Esophagus muscularis mucosa (tissue), 4 donors: ENCODE measurements at regions not wholly inside any gene's neighbourhood (a gene's known extent, or its start where the extent isn't known, plus 50 kb on each side); places are given as distances from the start of the nearest gene placed in this dataset.
A peak's percentile ranks its signal among the peaks of the same experiment; 100 is the strongest.

Experiments used
- DNase-seq: peaks from one replicate; pipeline ENCODE4 v3.0.0-alpha.2; 2017; ENCODE audit errors: extremely low spot score
- H3K27ac ChIP-seq, 4 donors: fragments of 200-600 bp; sonication (generic); replicated peaks in 1 of 4; 1 replicate in 3 of 4; 2 replicates in 1 of 4; pipeline ENCODE4 v1.5.1; 2016 to 2019; ENCODE audit warnings: mild to moderate bottlenecking in 1 of 4
- H3K27me3 ChIP-seq, 4 donors: fragments of 200-600 bp; sonication (generic); one replicate each; pipeline versions ENCODE4 v1.5.1 to v1.6.0; 2016 to 2019
- H3K36me3 ChIP-seq, 4 donors: fragments of 200-600 bp; sonication (generic); one replicate each; pipeline ENCODE4 v1.5.1; 2016 to 2019
- H3K4me1 ChIP-seq, 4 donors: fragments of 200-600 bp; sonication (generic); one replicate each; pipeline ENCODE4 v1.5.1; 2016 to 2019
- H3K4me3 ChIP-seq, 4 donors: fragments of 200-600 bp; sonication (generic); 1 replicate in 2 of 4; 2 replicates in 2 of 4; pipeline ENCODE4 v1.5.1; 2016 to 2019; ENCODE audit warnings: mild to moderate bottlenecking in 4 of 4, moderate library complexity in 1 of 4
- H3K9me3 ChIP-seq, 4 donors: fragments of 200-600 bp; sonication (generic); 1 replicate in 3 of 4; 2 replicates in 1 of 4; pipeline ENCODE4 v1.5.1; 2016 to 2019
- EP300 ChIP-seq: sonication (generic); formaldehyde crosslinking; IDR thresholded peaks from one replicate; pipeline ENCODE4 v1.6.1; 2017; ENCODE audit warnings: antibody characterized with exemption
- POLR2A ChIP-seq: fragments of 450-650 bp; IDR thresholded peaks from one replicate; pipeline ENCODE4 v1.6.1; 2017; ENCODE audit warnings: antibody characterized with exemption, moderate library complexity, mild to moderate bottlenecking, low read depth
- POLR2AphosphoS5 ChIP-seq, 2 donors: sonication (generic); formaldehyde crosslinking; IDR thresholded peaks; one replicate each; pipeline ENCODE4 v1.6.1; 2017; ENCODE audit warnings: antibody characterized with exemption in 2 of 2
- WGBS: methylation state at CpG from one replicate; pipeline ENCODE4 v1.1.5; 2018; 5-methylcytosine and 5-hydroxymethylcytosine counted together
- intact Hi-C: fragments of 100-400 bp; cut with DNase I; formaldehyde crosslinking; loops from one replicate; pipeline ENCODE4 v1.15.1; 2023
- TF ChIP-seq, protein P1 (sequence below), 3 experiments: fragments of 200-600 bp in 2 of 3; fragments of 450-650 bp in 1 of 3; sonication (generic) in 2 of 3; IDR thresholded peaks; one replicate each; pipeline ENCODE4 v1.5.1; 2017 to 2019; ENCODE audit warnings: antibody characterized with exemption in 3 of 3, mild to moderate bottlenecking in 2 of 3, moderate library complexity in 1 of 3

DNA sequence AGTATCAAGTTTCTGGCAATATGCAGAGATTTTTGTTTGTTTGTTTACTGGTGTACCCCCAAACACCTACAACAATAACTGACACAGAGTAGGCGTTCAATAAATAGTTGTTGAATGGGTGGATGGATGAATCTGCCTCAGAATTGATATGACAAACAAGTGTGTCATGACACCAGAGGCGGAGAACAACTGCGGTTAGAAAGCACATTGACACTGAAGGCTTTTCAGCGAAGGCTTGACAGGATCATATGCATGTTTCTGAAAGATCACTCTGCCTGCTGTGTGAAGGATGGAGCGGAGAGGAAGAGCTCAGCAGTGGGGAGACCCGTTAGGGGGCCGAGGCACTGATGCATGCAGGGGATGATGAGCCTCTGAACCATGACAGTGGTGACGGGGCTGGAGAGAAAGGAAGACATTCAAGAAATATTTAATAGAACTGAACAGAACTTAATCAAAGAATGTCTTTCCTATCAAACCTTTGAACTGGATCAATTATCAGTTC, 108.5 kb upstream of the USP47 start:
- WGBS, result 93% methylated on average over 8 of the region's 8 CpGs
- TF ChIP-seq EP300, result no peak
- TF ChIP-seq POLR2A, result no peak
- TF ChIP-seq, protein P1, sequence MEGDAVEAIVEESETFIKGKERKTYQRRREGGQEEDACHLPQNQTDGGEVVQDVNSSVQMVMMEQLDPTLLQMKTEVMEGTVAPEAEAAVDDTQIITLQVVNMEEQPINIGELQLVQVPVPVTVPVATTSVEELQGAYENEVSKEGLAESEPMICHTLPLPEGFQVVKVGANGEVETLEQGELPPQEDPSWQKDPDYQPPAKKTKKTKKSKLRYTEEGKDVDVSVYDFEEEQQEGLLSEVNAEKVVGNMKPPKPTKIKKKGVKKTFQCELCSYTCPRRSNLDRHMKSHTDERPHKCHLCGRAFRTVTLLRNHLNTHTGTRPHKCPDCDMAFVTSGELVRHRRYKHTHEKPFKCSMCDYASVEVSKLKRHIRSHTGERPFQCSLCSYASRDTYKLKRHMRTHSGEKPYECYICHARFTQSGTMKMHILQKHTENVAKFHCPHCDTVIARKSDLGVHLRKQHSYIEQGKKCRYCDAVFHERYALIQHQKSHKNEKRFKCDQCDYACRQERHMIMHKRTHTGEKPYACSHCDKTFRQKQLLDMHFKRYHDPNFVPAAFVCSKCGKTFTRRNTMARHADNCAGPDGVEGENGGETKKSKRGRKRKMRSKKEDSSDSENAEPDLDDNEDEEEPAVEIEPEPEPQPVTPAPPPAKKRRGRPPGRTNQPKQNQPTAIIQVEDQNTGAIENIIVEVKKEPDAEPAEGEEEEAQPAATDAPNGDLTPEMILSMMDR (IDR thresholded peaks at IDR 0.05), result no peak
- TF ChIP-seq POLR2AphosphoS5 (IDR thresholded peaks at IDR 0.05), result no peak
- H3K9me3 ChIP-seq, result no peaks in the 10 kb centered on the region

DNA sequence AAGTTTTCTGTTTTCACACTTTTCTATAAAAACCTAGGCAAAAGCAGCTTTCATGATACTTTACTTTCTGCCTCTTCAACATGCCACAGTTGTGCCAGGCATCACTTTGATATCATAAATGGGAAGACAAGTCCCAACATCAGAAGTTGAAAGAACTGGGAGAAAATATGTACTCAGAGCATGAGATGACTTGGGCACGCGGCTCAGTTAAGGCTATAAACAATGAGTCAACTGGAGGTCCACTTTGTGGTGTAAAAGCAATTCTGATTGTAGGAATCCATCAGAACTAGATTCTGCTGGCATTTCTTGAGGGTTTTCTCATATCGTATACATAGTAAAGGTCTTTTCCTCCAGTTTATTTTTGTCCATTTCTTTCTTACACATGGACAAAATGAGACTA, 109.7 kb upstream of the USP47 start:
- H3K4me1 ChIP-seq, result peaks cover 0 to 7% (median 4%) of the 10 kb centered on the region in 4 donors
- no peaks in the 10 kb centered on the region for H3K9me3 ChIP-seq
- H3K36me3 ChIP-seq, result no peaks in the 10 kb centered on the region
- H3K4me3 ChIP-seq, result no peak overlapping the region
- no peaks in the 10 kb centered on the region for H3K27me3 ChIP-seq
- no peak overlapping the region for H3K27ac ChIP-seq
- intact Hi-C loops, result no loop called here
- no peak for DNase-seq
- WGBS, result 99% methylated on average over 3 of the region's 3 CpGs
- TF ChIP-seq EP300 (no peak), POLR2A (no peak), POLR2AphosphoS5 (IDR thresholded peaks at IDR 0.05) (no peak)
- TF ChIP-seq, protein P1 (IDR thresholded peaks at IDR 0.05), result no peak

More for the DNA sequence above, 108.5 kb upstream of the USP47 start:
- H3K4me3 ChIP-seq, result no peak overlapping the region
- H3K4me1 ChIP-seq, result peaks cover 0 to 7% (median 4%) of the 10 kb centered on the region in 4 donors
- peak; percentile 39 for DNase-seq
- no peaks in the 10 kb centered on the region for H3K36me3 ChIP-seq
- H3K27ac ChIP-seq, result no peak overlapping the region
- no peaks in the 10 kb centered on the region for H3K27me3 ChIP-seq
- intact Hi-C loops, result no loop called here

DNA sequence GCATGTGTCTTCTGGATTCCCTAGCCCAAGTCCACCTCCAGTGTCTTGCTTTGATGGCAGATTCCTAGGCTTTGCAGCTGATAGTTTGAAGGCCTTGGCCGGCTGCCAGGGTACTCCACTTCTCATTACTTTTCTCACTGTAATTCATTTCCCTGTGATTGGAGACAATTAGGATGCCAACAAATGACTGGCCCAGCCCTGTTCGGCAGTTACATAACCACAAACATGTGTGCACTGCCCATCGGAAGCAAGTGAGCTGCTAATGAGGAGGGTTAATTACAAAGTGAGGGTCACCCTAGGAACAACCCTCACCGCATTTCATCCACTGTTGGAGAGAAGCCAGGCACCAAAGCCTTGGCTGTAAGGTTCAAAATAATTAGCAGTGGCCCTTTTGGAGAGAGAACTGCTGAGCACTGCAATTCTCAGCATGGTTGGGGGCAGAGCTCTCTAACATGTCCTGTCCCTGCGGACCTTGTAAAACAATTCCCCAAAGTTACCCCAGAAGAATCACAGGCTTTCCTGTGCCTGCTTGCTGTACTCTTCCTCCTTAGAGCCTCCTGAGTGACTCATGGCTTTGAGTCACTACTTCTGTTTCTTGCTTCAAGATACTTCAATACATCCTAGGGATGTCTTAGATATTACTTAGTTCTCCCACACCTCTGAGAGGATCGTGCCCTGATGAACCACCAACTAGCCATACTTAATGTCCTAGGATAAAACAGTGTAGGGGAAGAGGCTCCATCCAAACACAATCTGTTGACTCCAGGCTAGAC, 109.7 kb upstream of the GALNT18 start:
- TF ChIP-seq EP300 (no peak), POLR2A (no peak), POLR2AphosphoS5 (IDR thresholded peaks at IDR 0.05) (no peak)
- TF ChIP-seq, protein P1 (IDR thresholded peaks at IDR 0.05), result no peak
- H3K27ac ChIP-seq, result no peak overlapping the region
- intact Hi-C loops, result no loop called here
- DNase-seq, result peak; percentile 68
- H3K4me1 ChIP-seq, result peaks cover 0 to 7% (median 4%) of the 10 kb centered on the region in 4 donors
- H3K4me3 ChIP-seq, result no peak overlapping the region
- 70% methylated on average over 6 of the region's 6 CpGs for WGBS
- no peaks in the 10 kb centered on the region for H3K36me3 ChIP-seq
- no peaks in the 10 kb centered on the region for H3K27me3 ChIP-seq
- H3K9me3 ChIP-seq, result no peaks in the 10 kb centered on the region

DNA sequence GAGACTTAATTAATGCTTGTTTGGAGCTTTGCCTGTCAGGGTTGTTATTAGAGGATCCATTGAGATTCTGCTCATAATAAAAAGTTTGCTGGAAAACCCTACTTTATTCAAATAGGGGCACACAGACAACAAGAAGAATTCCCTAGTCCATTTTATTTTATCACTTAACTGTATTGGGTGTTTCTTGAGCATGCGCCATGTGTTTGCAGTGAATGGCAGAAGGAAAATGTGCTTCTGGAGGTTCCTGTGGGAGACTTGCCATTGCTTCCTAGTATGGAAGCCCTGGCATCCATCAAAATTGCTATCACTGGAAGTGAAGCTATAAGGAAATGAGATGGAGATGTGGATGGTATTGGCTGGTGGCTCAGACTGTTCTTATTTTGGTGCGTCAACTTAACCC, 106.6 kb upstream of the GALNT18 start:
- Histone ChIP-seq H3K27ac (no peak overlapping the region), H3K9me3 (no peaks in the 10 kb centered on the region), H3K4me3 (no peak overlapping the region), H3K36me3 (no peaks in the 10 kb centered on the region), H3K27me3 (no peaks in the 10 kb centered on the region), H3K4me1 (peaks cover 0 to 7% (median 4%) of the 10 kb centered on the region in 4 donors)
- 97% methylated on average over 2 of the region's 2 CpGs for WGBS
- TF ChIP-seq EP300 (no peak), POLR2AphosphoS5 (IDR thresholded peaks at IDR 0.05) (no peak), POLR2A (no peak)
- TF ChIP-seq, protein P1 (IDR thresholded peaks at IDR 0.05), result no peak
- intact Hi-C loops, result no loop called here
- DNase-seq, result peak; percentile 47
